ENCODE measurements at regions not wholly inside any gene's neighbourhood (a gene's known extent, or its start where the extent isn't known, plus 50 kb on each side); places are given as distances from the start of the nearest gene placed in this dataset.
"Not testable (repeated sequence)": the region's sequence is repeated elsewhere in the genome, so short reads cannot be mapped to it uniquely, and the experiment has no call there.

GRCh38 chr5:125085797-125086505 is 339.5 kb upstream of the ZNF608 start:
- no peak for DNase-seq (ENCODE audit: low read depth in 2 of 2)

DNA sequence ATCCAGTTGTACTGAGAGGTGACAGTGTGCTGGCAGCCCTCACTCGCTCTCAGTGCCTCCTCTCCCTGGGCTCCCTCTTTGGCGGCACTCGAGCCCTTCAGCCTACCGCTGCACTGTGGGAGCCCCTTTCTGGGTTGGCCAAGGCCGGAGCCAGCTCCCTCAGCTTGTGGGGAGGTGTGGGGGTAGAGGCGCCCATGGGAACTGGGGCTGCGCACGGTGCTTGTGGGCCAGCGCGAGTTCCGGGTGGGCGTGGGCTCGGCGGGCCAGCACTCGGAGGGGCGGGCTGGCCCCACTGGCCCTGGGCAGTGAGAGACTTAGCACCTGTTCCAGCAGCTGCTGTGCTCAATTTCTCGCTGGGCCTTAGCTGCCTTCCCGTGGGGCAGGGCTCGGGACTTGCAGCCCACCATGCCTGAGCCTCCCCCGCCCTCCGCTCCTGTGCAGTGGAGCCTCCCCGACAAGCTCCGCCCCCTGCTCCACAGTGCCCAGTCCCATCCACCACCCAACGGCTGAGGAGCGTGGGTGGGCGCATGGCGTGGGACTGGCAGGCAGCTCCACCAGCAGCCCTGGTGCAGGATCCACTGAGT is 342.2 kb upstream of the ZNF608 start:
- no peak for DNase-seq (ENCODE audit: low read depth in 2 of 2)

DNA sequence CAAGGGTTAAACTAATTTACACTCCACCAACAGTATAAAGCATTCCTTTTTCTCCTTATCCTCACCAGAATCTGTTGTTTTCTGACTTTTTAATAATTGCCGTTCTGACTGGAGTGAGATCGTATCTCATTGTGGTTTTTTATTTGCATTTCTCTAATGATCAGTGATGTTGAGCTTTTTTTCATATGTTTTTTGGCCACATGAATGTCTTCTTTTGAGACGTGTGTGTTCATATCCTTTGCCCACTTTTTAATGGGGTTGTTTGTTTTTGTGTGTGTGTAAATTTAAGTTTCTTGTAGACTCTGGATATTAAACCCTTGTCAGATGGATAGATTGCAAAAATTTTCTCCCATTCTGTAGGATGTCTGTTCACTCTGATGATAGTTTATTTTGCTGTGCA is 345.7 kb upstream of the ZNF608 start:
- not testable (repeated sequence) for DNase-seq (ENCODE audit: low read depth in 2 of 2)

- no peak for DNase-seq (ENCODE audit: low read depth in 2 of 2)
These were observed 347.3 kb upstream of the ZNF608 start for GRCh38 chr5:125093776-125094175.

DNA sequence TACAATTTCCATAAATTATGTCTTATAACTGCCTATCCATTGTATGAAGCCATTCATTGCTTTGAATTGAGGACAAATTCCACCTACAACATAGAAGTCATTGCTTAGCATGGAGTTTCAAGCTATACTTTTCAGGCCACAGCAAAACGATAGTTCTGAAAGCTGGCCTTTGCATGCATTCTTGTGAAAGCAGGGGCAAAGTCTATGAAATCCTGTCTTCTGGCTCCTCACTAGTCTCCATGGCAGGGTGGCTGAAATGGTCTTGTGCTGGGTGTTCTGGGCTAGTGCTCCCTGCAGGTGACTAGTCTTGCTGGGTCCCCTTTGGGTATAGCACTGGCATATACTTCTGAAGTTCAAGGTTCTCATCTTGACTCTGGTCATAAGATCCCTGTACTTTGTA is 353.9 kb upstream of the ZNF608 start:
- no peak for DNase-seq (ENCODE audit: low read depth in 2 of 2)

GRCh38 chr5:125100951-125101350 is 354.5 kb upstream of the ZNF608 start:
- no peak for DNase-seq (ENCODE audit: low read depth in 2 of 2)

GRCh38 chr5:125103459-125103858 is 357.0 kb upstream of the ZNF608 start:
- DNase-seq (ENCODE audit: low read depth in 2 of 2) = no peak

GRCh38 chr5:125106271-125106670 is 359.8 kb upstream of the ZNF608 start:
- no peak for DNase-seq (ENCODE audit: low read depth in 2 of 2)

DNA sequence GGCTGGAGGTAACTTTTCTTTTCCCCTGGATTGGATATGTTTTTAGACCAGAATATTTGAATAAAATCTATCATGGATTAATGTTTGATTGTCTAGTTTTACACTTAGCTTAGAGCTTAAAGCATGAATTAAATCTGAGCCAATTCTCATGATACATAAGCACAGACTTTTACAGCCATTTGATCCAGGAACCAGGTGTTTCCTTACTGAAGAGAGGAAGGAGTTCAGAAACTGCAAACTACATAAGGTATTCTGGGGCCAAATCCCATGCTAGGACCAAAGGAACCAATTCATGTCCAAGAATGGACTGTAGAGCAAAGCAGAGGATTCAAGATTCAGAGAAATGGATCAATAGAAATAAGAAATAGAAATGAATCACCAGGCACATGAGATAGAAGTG is 360.4 kb upstream of the ZNF608 start:
- DNase-seq (ENCODE audit: low read depth in 2 of 2) = no peak

GRCh38 chr5:125109293-125109692 is 362.9 kb upstream of the ZNF608 start:
- DNase-seq (ENCODE audit: low read depth in 2 of 2) = no peak

DNA sequence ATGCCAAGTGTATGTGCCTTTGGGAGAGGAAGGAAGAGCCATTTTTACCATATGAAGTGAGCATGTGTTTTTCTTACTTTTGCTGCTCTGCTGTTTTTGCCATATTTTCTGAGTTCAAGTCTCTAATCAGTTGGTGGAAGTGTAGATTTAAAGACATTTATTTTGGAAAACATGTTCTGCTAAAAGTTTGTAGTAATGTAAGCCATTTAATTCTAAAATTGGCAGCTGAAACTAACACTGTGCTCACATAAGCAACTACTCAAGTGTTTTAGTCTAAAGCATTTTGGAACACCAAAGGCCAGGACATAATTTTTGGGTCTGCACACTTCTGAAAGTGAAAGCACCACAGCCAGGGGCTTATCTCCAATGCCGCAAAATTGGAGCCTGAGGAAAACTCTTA is 363.4 kb upstream of the ZNF608 start:
- DNase-seq (ENCODE audit: low read depth in 2 of 2) = no peak

DNA sequence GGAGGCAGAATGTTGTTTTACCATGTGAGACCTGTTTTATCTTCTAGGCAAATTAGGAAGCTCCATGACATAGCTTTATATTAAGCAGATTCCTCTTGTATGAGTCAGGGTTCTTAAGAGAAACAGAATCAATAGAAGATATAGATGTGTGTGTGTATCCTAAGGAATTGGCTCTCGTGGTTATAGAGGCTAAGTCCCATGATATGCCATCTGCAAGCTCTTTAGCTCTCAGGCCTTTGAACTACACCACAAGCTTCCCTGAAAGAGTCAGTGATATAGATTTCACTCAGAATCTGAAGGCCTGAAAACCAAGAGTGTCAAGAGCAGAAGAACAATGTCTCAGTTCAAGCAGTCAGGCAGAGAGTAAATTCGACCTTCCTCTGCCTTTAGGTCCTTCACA is 365.8 kb upstream of the ZNF608 start:
- no peak for DNase-seq (ENCODE audit: low read depth in 2 of 2)

DNA sequence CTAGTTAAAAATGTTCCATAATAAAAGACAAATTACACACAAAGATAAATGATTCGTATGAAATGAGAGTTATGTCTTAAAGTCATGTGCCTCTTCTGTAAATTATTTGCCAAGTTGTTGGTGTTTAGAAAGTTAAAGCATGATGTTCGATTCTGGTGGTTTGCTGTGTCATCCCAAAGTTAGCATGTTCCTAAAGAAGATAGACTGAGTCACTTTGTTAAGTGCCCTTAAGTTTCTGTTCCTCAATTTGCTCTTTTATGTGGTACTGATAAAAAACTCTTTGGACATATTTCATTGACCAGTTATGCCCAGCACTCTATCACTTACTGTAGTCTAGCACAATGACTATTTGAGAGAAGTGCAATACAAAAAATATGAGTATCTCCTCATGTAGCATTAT is 366.9 kb upstream of the ZNF608 start:
- DNase-seq (ENCODE audit: low read depth in 2 of 2) = no peak

- DNase-seq (ENCODE audit: low read depth in 2 of 2) = no peak
These were observed 368.7 kb upstream of the ZNF608 start for GRCh38 chr5:125115195-125115525.

GRCh38 chr5:125117566-125117965 is 371.1 kb upstream of the ZNF608 start:
- DNase-seq (ENCODE audit: low read depth in 2 of 2) = no peak

- no peak for DNase-seq (ENCODE audit: low read depth in 2 of 2)
These were observed 373.6 kb upstream of the ZNF608 start for GRCh38 chr5:125120012-125120411.

- DNase-seq (ENCODE audit: low read depth in 2 of 2) = no peak
These were observed 378.8 kb upstream of the ZNF608 start for GRCh38 chr5:125125031-125125823.

DNA sequence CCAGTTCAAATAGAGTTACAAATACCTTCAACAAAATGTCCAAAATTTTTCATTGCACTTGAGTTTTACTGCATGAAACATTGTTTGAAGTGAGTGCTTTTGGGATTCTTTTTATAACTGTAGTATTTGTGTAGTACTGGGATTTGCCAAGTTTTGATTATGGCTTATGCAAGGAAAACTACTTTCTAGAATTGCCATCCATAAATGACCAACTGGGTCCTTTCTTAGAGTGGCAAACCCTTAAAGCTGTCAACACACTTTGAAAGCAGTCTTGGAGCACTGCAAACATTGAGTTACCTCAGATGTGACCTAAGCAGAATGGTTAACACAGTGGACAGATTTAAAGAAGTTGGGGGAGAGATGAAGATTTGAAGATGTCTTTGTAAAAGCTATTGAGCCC is 379.6 kb upstream of the ZNF608 start:
- DNase-seq (ENCODE audit: low read depth in 2 of 2) = no peak

GRCh38 chr5:125129151-125129806 is 382.8 kb upstream of the ZNF608 start:
- DNase-seq (ENCODE audit: low read depth in 2 of 2) = no peak

- no peak for DNase-seq (ENCODE audit: low read depth in 2 of 2)
These were observed 384.2 kb upstream of the ZNF608 start for GRCh38 chr5:125130591-125130990.

DNA sequence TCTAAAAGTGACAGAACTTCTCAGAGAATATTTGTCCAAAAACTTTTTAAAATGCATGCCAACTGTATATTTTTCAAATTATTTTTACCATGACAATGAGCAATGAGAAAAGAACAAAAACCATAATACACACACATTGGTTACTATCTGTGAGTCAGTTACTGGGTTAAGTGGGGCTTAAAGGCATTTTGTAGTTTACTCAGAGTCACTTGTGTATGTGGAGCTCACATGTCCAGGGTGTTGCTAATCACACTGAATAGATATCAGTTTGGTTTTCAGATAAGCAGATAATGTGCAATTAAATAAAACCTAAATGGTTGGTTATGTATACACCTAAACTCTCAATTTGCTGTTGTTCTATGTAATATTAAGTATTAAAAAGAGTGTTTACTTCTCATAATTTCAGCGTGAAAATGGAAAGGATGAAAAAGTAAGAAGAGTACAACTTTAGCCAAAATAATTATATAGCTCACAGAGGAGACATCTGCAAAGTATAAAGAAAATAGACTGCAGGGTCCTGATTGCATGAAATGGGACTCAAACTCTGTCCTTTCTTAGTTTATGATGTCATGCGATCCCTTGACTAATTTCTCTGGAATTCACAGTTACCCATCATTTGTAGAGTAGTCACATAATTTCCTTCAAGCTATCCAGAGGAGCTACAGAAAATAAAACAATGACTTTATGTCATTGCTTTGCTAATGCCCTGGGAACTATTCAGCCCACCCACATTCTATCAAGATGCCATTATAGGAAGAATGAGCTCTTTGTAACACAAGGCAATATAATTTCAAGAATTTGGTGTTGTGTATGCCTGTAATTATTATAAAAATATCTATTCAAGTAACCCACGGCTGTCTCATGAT is 388.0 kb upstream of the ZNF608 start:
- no peak for DNase-seq (ENCODE audit: low read depth in 2 of 2)

DNA sequence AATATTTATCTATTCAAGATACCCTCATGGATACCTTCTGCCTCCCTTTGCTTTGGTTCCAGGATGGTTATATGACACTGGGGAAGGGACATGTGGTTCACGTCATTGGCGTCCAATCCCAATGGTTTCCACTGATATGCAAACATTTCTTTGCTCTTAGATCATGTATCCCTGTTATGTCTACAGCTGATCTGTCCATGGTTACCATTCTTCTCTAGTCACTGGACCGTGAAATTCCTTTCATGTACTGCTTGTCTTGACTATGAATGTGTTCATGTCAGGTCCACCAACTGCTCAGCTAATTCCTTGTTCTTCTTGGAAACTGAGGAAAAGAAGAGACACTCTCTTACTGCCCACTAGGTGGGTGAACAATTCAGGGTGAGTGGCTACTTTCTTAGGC is 391.1 kb upstream of the ZNF608 start:
- DNase-seq (ENCODE audit: low read depth in 2 of 2) = no peak

Data from activated CD4-positive, alpha-beta T cell treated with anti-CD3 and anti-CD28 coated beads for 24 hours (primary cell).